ENCODE measurements at regions not wholly inside any gene's neighbourhood (a gene's known extent, or its start where the extent isn't known, plus 50 kb on each side); places are given as distances from the start of the nearest gene placed in this dataset.

DNA sequence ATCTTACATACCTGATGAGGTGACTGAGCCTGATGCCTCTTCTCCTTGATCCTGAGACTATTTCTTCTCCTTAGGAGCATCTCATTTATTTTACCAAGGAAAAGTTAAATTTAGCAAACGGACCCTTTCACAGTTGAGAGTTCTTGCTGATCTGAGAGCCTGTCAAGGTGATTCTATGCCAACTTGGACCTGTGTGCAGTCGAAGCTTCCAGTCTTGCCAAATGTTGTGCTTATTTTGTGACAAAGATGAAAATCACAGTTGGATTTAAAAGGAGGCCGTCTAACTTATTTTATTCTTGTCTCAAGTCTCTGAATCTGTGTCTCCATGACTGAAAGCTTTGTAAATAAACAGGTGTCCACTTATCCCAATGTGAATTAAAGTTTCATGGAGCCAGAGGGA is 296.3 kb upstream of the EPHA3 start:
- Histone ChIP-seq H3K27ac (ENCODE audit: low read depth, low read length) (no peak overlapping the region), H2AFZ (ENCODE audit: insufficient read depth, low read length, poor library complexity) (no peak overlapping the region), H3K4me3 (ENCODE audit: low read depth, low read length) (no peak overlapping the region), H3K79me2 (ENCODE audit: control insufficient read depth, insufficient read depth, low read length, poor library complexity) (no peaks in the 10 kb centered on the region), H2BK12ac (ENCODE audit: low read length) (no peak overlapping the region), H3K27me3 (ENCODE audit: insufficient read depth, low read length) (no peaks in the 10 kb centered on the region), H4K12ac (ENCODE audit: low read depth, low read length) (no peak overlapping the region), H3K9me3 (ENCODE audit: insufficient read depth, low read depth, low read length) (no peaks in the 10 kb centered on the region), H3K18ac (ENCODE audit: low read length) (no peak overlapping the region), H3K4ac (ENCODE audit: low read depth, low read length) (no peak overlapping the region), H3K9ac (ENCODE audit: low read length) (no peak overlapping the region), H3K23ac (ENCODE audit: low read length) (no peak overlapping the region), H3K4me1 (ENCODE audit: control insufficient read depth in 1 of 2, insufficient read depth in 2 of 2, low read length in 2 of 2) (no peaks in the 10 kb centered on the region), H4K8ac (ENCODE audit: low read depth, low read length) (no peak overlapping the region), H2BK5ac (ENCODE audit: low read depth, low read length, poor library complexity) (no peak overlapping the region), H2BK120ac (ENCODE audit: insufficient read depth, low read length, poor library complexity) (no peak overlapping the region), H3K14ac (ENCODE audit: low read length) (no peak overlapping the region), H3K79me1 (ENCODE audit: low read length) (no peaks in the 10 kb centered on the region), H4K91ac (ENCODE audit: low read depth, low read length) (no peak overlapping the region), H3K36me3 (ENCODE audit: control insufficient read depth in 1 of 2, insufficient read depth in 2 of 2, low read length in 2 of 2) (no peaks in the 10 kb centered on the region), H3K4me2 (ENCODE audit: low read length) (no peak overlapping the region), H2AK5ac (ENCODE audit: low read length) (no peak overlapping the region)
- DNase-seq, result no peak
- WGBS (ENCODE audit: extremely low coverage, insufficient coverage, insufficient read length), result no CpG with 5 or more reads among the region's 3 CpGs

DNA sequence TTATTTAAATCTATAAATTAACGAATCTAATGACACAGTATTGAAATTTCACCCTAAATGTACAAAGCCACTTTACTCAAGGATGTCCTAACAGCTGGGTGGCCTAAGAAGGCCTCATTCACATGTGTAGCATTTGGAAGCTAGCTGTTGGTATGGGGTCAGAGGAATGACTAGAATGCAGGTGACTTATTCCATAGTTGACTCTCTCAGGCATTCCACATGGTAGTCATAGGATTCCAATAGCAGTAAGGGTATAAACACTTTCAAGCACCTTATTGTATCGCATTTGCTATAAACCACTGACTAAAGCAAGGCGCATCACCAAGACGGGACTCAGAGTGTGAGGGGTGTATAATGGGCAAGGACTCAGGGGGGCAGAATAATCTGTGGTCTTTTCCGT is 294.8 kb upstream of the EPHA3 start:
- peak overlapping the region; percentile 30 for H3K4me2 ChIP-seq (ENCODE audit: low read length)
- no peak overlapping the region for H3K14ac ChIP-seq (ENCODE audit: low read length)
- no peak overlapping the region for H3K18ac ChIP-seq (ENCODE audit: low read length)
- H3K27me3 ChIP-seq (ENCODE audit: insufficient read depth, low read length), result no peaks in the 10 kb centered on the region
- no peak overlapping the region for H4K8ac ChIP-seq (ENCODE audit: low read depth, low read length)
- no peak overlapping the region for H2AK5ac ChIP-seq (ENCODE audit: low read length)
- no peak overlapping the region for H3K4me3 ChIP-seq (ENCODE audit: low read depth, low read length)
- H4K91ac ChIP-seq (ENCODE audit: low read depth, low read length), result no peak overlapping the region
- WGBS (ENCODE audit: extremely low coverage, insufficient coverage, insufficient read length), result no CpG with 5 or more reads among the region's 5 CpGs
- no peak overlapping the region for H2BK5ac ChIP-seq (ENCODE audit: low read depth, low read length, poor library complexity)
- no peak overlapping the region for H3K27ac ChIP-seq (ENCODE audit: low read depth, low read length)
- no peaks in the 10 kb centered on the region for H3K4me1 ChIP-seq (ENCODE audit: control insufficient read depth in 1 of 2, insufficient read depth in 2 of 2, low read length in 2 of 2)
- no peaks in the 10 kb centered on the region for H3K36me3 ChIP-seq (ENCODE audit: control insufficient read depth in 1 of 2, insufficient read depth in 2 of 2, low read length in 2 of 2)
- H3K79me1 ChIP-seq (ENCODE audit: low read length), result no peaks in the 10 kb centered on the region
- no peak overlapping the region for H3K23ac ChIP-seq (ENCODE audit: low read length)
- H2AFZ ChIP-seq (ENCODE audit: insufficient read depth, low read length, poor library complexity), result no peak overlapping the region
- no peak overlapping the region for H2BK120ac ChIP-seq (ENCODE audit: insufficient read depth, low read length, poor library complexity)
- H3K4ac ChIP-seq (ENCODE audit: low read depth, low read length), result no peak overlapping the region
- H4K12ac ChIP-seq (ENCODE audit: low read depth, low read length), result no peak overlapping the region
- H3K79me2 ChIP-seq (ENCODE audit: control insufficient read depth, insufficient read depth, low read length, poor library complexity), result no peaks in the 10 kb centered on the region
- no peak overlapping the region for H3K9ac ChIP-seq (ENCODE audit: low read length)
- peak; percentile 6 to 74 for DNase-seq
- H3K9me3 ChIP-seq (ENCODE audit: insufficient read depth, low read depth, low read length), result no peaks in the 10 kb centered on the region
- H2BK12ac ChIP-seq (ENCODE audit: low read length), result no peak overlapping the region

DNA sequence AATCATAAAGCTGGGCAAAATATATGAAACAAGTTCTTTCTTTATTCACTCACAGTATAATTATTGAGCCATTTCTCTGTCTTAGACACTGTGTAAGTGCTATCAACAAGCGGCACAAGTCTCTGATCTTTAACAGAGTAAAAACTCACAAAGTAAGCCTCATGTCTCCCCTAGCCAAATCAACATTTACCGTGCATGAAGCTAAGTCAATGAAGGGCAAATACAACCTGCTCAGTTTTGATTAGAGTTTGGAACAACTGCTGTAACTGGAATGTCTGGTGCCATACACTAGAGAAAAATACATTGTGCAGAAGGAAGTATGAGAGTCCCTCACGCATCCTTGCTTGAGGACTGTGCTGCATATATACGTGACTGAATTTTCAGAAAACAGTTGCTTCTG is 291.0 kb upstream of the EPHA3 start:
- Histone ChIP-seq H4K12ac (ENCODE audit: low read depth, low read length) (no peak overlapping the region), H3K4me1 (ENCODE audit: control insufficient read depth in 1 of 2, insufficient read depth in 2 of 2, low read length in 2 of 2) (no peaks in the 10 kb centered on the region), H3K27me3 (ENCODE audit: insufficient read depth, low read length) (no peaks in the 10 kb centered on the region), H2BK120ac (ENCODE audit: insufficient read depth, low read length, poor library complexity) (no peak overlapping the region), H2BK12ac (ENCODE audit: low read length) (no peak overlapping the region), H3K18ac (ENCODE audit: low read length) (no peak overlapping the region), H3K14ac (ENCODE audit: low read length) (no peak overlapping the region), H3K79me2 (ENCODE audit: control insufficient read depth, insufficient read depth, low read length, poor library complexity) (no peaks in the 10 kb centered on the region), H3K27ac (ENCODE audit: low read depth, low read length) (no peak overlapping the region), H3K9me3 (ENCODE audit: insufficient read depth, low read depth, low read length) (no peaks in the 10 kb centered on the region), H2AFZ (ENCODE audit: insufficient read depth, low read length, poor library complexity) (no peak overlapping the region), H3K79me1 (ENCODE audit: low read length) (no peaks in the 10 kb centered on the region), H3K4ac (ENCODE audit: low read depth, low read length) (no peak overlapping the region), H3K23ac (ENCODE audit: low read length) (no peak overlapping the region), H2AK5ac (ENCODE audit: low read length) (no peak overlapping the region), H4K8ac (ENCODE audit: low read depth, low read length) (no peak overlapping the region), H3K4me2 (ENCODE audit: low read length) (no peak overlapping the region), H2BK5ac (ENCODE audit: low read depth, low read length, poor library complexity) (no peak overlapping the region), H4K91ac (ENCODE audit: low read depth, low read length) (no peak overlapping the region), H3K4me3 (ENCODE audit: low read depth, low read length) (no peak overlapping the region), H3K36me3 (ENCODE audit: control insufficient read depth in 1 of 2, insufficient read depth in 2 of 2, low read length in 2 of 2) (no peaks in the 10 kb centered on the region), H3K9ac (ENCODE audit: low read length) (peak overlapping the region; percentile 38)
- no peak for DNase-seq
- WGBS (ENCODE audit: extremely low coverage, insufficient coverage, insufficient read length), result no CpG with 5 or more reads among the region's 4 CpGs

DNA sequence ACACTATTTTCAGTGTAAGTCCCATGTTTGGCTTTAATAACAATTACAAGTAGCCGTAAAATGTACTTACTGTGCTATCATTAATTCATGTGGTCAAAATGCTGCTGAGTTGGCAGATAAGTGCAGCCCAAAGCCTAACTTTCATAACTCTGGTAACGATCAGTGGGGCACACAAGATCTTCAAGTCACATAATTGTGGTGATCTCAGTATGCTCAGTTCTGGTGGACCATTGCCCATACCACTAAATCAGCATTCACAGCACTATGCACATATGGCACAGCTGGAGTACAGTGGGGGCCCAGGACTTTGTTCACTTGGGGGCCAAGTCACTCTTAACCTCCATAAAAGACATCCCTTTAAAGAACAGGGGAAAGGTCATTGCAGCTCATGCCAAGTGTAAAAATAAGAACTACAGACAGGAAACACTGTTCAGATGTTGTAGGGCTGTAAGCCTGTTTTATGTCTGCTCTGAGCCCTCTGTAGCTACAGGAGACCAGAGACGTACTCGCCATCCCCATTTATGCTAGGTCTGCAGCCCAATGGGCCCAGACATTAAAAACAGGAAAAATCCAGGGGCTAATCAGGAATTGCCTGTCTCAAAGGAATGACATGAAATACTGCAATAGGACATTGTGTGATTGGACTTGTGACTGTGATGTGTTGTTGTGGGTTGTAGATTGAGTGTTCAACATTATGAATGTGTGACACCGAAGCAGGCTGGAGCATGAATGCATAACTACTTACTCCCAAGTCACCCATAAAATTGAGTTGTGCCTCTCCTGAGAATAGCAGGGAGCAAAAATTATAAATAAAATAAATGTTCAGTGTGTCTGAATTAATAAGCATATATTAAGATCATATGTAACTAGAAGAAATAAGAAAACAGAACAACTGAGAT is 282.5 kb upstream of the EPHA3 start:
- no peak overlapping the region for H3K4me2 ChIP-seq (ENCODE audit: low read length)
- H4K91ac ChIP-seq (ENCODE audit: low read depth, low read length), result no peak overlapping the region
- H3K9ac ChIP-seq (ENCODE audit: low read length), result no peak overlapping the region
- no peak overlapping the region for H2BK120ac ChIP-seq (ENCODE audit: insufficient read depth, low read length, poor library complexity)
- H2AK5ac ChIP-seq (ENCODE audit: low read length), result no peak overlapping the region
- no peak overlapping the region for H4K12ac ChIP-seq (ENCODE audit: low read depth, low read length)
- no peak overlapping the region for H4K8ac ChIP-seq (ENCODE audit: low read depth, low read length)
- no peaks in the 10 kb centered on the region for H3K27me3 ChIP-seq (ENCODE audit: insufficient read depth, low read length)
- no peak overlapping the region for H3K4me3 ChIP-seq (ENCODE audit: low read depth, low read length)
- no peak overlapping the region for H3K4ac ChIP-seq (ENCODE audit: low read depth, low read length)
- no peaks in the 10 kb centered on the region for H3K79me1 ChIP-seq (ENCODE audit: low read length)
- no CpG with 5 or more reads among the region's 5 CpGs for WGBS (ENCODE audit: extremely low coverage, insufficient coverage, insufficient read length)
- no peak for DNase-seq
- no peak overlapping the region for H2AFZ ChIP-seq (ENCODE audit: insufficient read depth, low read length, poor library complexity)
- H3K4me1 ChIP-seq (ENCODE audit: control insufficient read depth in 1 of 2, insufficient read depth in 2 of 2, low read length in 2 of 2), result peaks cover 0 to 5% of the 10 kb centered on the region in 2 experiments
- no peak overlapping the region for H3K27ac ChIP-seq (ENCODE audit: low read depth, low read length)
- no peaks in the 10 kb centered on the region for H3K9me3 ChIP-seq (ENCODE audit: insufficient read depth, low read depth, low read length)
- H3K18ac ChIP-seq (ENCODE audit: low read length), result no peak overlapping the region
- H3K36me3 ChIP-seq (ENCODE audit: control insufficient read depth in 1 of 2, insufficient read depth in 2 of 2, low read length in 2 of 2), result no peaks in the 10 kb centered on the region
- H2BK12ac ChIP-seq (ENCODE audit: low read length), result no peak overlapping the region
- H3K23ac ChIP-seq (ENCODE audit: low read length), result no peak overlapping the region
- H3K14ac ChIP-seq (ENCODE audit: low read length), result no peak overlapping the region
- H3K79me2 ChIP-seq (ENCODE audit: control insufficient read depth, insufficient read depth, low read length, poor library complexity), result no peaks in the 10 kb centered on the region
- no peak overlapping the region for H2BK5ac ChIP-seq (ENCODE audit: low read depth, low read length, poor library complexity)

All from trophoblast cell (in vitro differentiated cells and primary cell).